OCI-LY1 (cell line): ENCODE measurements at regions not wholly inside any gene's neighbourhood (a gene's known extent, or its start where the extent isn't known, plus 50 kb on each side); places are given as distances from the start of the nearest gene placed in this dataset.

Experiments
- H2AFZ ChIP-seq: fragments of 200-600 bp; sonication (generic), shearing (Covaris generic); 2 replicates; pipeline ENCODE4 v1.6.0; 2014; ENCODE audit warnings: antibody characterized with exemption, mild to moderate bottlenecking, low read length
- H3F3A ChIP-seq: fragments of 200-600 bp; sonication (generic), shearing (Covaris generic); 2 replicates; pipeline ENCODE4 v1.6.0; 2014; ENCODE audit warnings: mild to moderate bottlenecking, antibody characterized with exemption, low read length, moderate library complexity; ENCODE audit not compliant: insufficient read depth
- H3K27ac ChIP-seq: fragments of 200-600 bp; sonication (generic); 2 replicates; pipeline ENCODE4 v1.5.1; 2014; ENCODE audit warnings: low read length, mixed run types, mild to moderate bottlenecking, low read depth; ENCODE audit not compliant: poor library complexity, severe bottlenecking
- H3K27me3 ChIP-seq: fragments of 200-600 bp; sonication (generic); 2 replicates; pipeline ENCODE4 v1.6.0; 2014; ENCODE audit warnings: antibody characterized with exemption, mild to moderate bottlenecking, low read length, moderate library complexity; ENCODE audit not compliant: insufficient read depth
- H3K36me3 ChIP-seq: fragments of 200-600 bp; sonication (generic); 2 replicates; pipeline ENCODE4 v1.6.1; 2014; ENCODE audit warnings: mild to moderate bottlenecking, antibody characterized with exemption, low read length, moderate library complexity, mixed read lengths; ENCODE audit not compliant: insufficient read depth
- H3K4me1 ChIP-seq: fragments of 200-600 bp; sonication (generic); 2 replicates; pipeline ENCODE4 v1.5.1; 2014; ENCODE audit warnings: mild to moderate bottlenecking, low read length, moderate library complexity; ENCODE audit not compliant: insufficient read depth, severe bottlenecking
- H3K4me2 ChIP-seq: fragments of 200-600 bp; sonication (generic), shearing (Covaris generic); 2 replicates; pipeline ENCODE4 v1.6.1; 2014; ENCODE audit warnings: low read length
- H3K4me3 ChIP-seq: fragments of 200-600 bp; sonication (generic); 2 replicates; pipeline ENCODE4 v1.5.1; 2014; ENCODE audit warnings: low read length, low read depth, mild to moderate bottlenecking, mixed read lengths; ENCODE audit not compliant: poor library complexity, severe bottlenecking
- H3K79me2 ChIP-seq: fragments of 200-600 bp; shearing (Covaris generic); 2 replicates; pipeline ENCODE4 v1.6.1; 2016; ENCODE audit warnings: mixed run types, low read length, mixed read lengths; ENCODE audit not compliant: insufficient read depth
- H3K9ac ChIP-seq: fragments of 200-600 bp; sonication (generic), shearing (Covaris generic); 2 replicates; pipeline ENCODE4 v1.6.1; 2014; ENCODE audit warnings: mild to moderate bottlenecking, low read length, mixed read lengths
- H3K9me2 ChIP-seq: fragments of 200-600 bp; sonication (generic), shearing (Covaris generic); 2 replicates; pipeline ENCODE4 v1.6.1; 2014; ENCODE audit warnings: low read depth, mild to moderate bottlenecking, low read length, mixed read lengths
- H3K9me3 ChIP-seq: fragments of 200-600 bp; shearing (Covaris generic); 2 replicates; pipeline ENCODE4 v1.6.1; 2014; ENCODE audit warnings: low read length, mixed read lengths
- H4K20me1 ChIP-seq: fragments of 200-600 bp; sonication (generic), shearing (Covaris generic); 2 replicates; pipeline ENCODE4 v1.6.0; 2016; ENCODE audit warnings: mild to moderate bottlenecking, low read length; ENCODE audit not compliant: insufficient read depth
- CTCF ChIP-seq: fragments of 200-600 bp; sonication (generic), shearing (Covaris generic); IDR thresholded peaks from 2 replicates; pipeline ENCODE4 v1.5.1; 2017; ENCODE audit warnings: mild to moderate bottlenecking, antibody characterized with exemption, low read length, moderate library complexity, mixed read lengths
- EZH2 ChIP-seq: fragments of 200-600 bp; sonication (generic), shearing (Covaris generic); IDR thresholded peaks from 2 replicates; pipeline ENCODE4 v1.8.0; 2017; ENCODE audit warnings: borderline replicate concordance, mixed run types, mild to moderate bottlenecking, antibody characterized with exemption, low read length, moderate library complexity, mixed read lengths

- no peak overlapping the region for H3K4me2 ChIP-seq
- H3K27ac ChIP-seq = no peak overlapping the region
- no peaks in the 10 kb centered on the region for H3K9me3 ChIP-seq
- H3K36me3 ChIP-seq = no peaks in the 10 kb centered on the region
- H3K9me2 ChIP-seq = no peaks in the 10 kb centered on the region
- no peak overlapping the region for H2AFZ ChIP-seq
- TF ChIP-seq CTCF (no peak), EZH2 (no peak)
- no peak overlapping the region for H3K9ac ChIP-seq
- no peaks in the 10 kb centered on the region for H3K79me2 ChIP-seq
- H3F3A ChIP-seq = no peaks in the 10 kb centered on the region
- no peaks in the 10 kb centered on the region for H3K4me1 ChIP-seq
- H3K27me3 ChIP-seq = peaks cover 5% of the 10 kb centered on the region; the same call in 1 of the 2 replicates
- no peaks in the 10 kb centered on the region for H4K20me1 ChIP-seq
- no peak overlapping the region for H3K4me3 ChIP-seq
These were observed 138.8 kb upstream of the SHH start for GRCh38 chr7:155950898-155951553.

- H3K9me2 ChIP-seq = no peaks in the 10 kb centered on the region
- TF ChIP-seq EZH2 = no peak
- no peak for TF ChIP-seq CTCF
- H3F3A ChIP-seq = no peaks in the 10 kb centered on the region
- no peak overlapping the region for H2AFZ ChIP-seq
- no peak overlapping the region for H3K27ac ChIP-seq
- H3K36me3 ChIP-seq = no peaks in the 10 kb centered on the region
- no peak overlapping the region for H3K4me3 ChIP-seq
- no peaks in the 10 kb centered on the region for H4K20me1 ChIP-seq
- peaks cover 5% of the 10 kb centered on the region; the same call in 1 of the 2 replicates for H3K27me3 ChIP-seq
- H3K9me3 ChIP-seq = no peaks in the 10 kb centered on the region
- no peaks in the 10 kb centered on the region for H3K79me2 ChIP-seq
- H3K4me2 ChIP-seq = no peak overlapping the region
- H3K4me1 ChIP-seq = no peaks in the 10 kb centered on the region
- no peak overlapping the region for H3K9ac ChIP-seq
These were observed 136.6 kb upstream of the SHH start for GRCh38 chr7:155948845-155949244.

- H3K79me2 ChIP-seq = no peaks in the 10 kb centered on the region
- H3K27ac ChIP-seq = no peak overlapping the region
- H3K4me3 ChIP-seq = no peak overlapping the region
- no peaks in the 10 kb centered on the region for H3K9me2 ChIP-seq
- no peaks in the 10 kb centered on the region for H3K9me3 ChIP-seq
- H3K36me3 ChIP-seq = no peaks in the 10 kb centered on the region
- peaks cover 5% of the 10 kb centered on the region; the same call in 1 of the 2 replicates for H3K27me3 ChIP-seq
- H3K9ac ChIP-seq = no peak overlapping the region
- no peaks in the 10 kb centered on the region for H3F3A ChIP-seq
- H3K4me2 ChIP-seq = no peak overlapping the region
- no peaks in the 10 kb centered on the region for H3K4me1 ChIP-seq
- H2AFZ ChIP-seq = no peak overlapping the region
- no peak for TF ChIP-seq CTCF
- H4K20me1 ChIP-seq = no peaks in the 10 kb centered on the region
These were observed 136.2 kb upstream of the SHH start for GRCh38 chr7:155948423-155948822.
